Epithelial cell of esophagus (primary cell): ENCODE measurements at regions not wholly inside any gene's neighbourhood (a gene's known extent, or its start where the extent isn't known, plus 50 kb on each side); places are given as distances from the start of the nearest gene placed in this dataset.

Experiments
- DNase-seq: peaks from one replicate; pipeline ENCODE4 v3.0.0; 2010; ENCODE audit warnings: low read depth
- H3K4me3 ChIP-seq: 2 replicates; pipeline ENCODE4 v1.5.1; 2011; ENCODE audit warnings: mild to moderate bottlenecking, low read length, control low read depth
- CTCF ChIP-seq: IDR thresholded peaks from 2 replicates; pipeline ENCODE4 v1.5.1; 2011; ENCODE audit warnings: low read depth, mild to moderate bottlenecking, low read length, control low read depth, inconsistent platforms; ENCODE audit not compliant: insufficient read depth; ENCODE audit errors: missing control alignments

- TF ChIP-seq CTCF: no peak
- H3K4me3 ChIP-seq: no peak overlapping the region
- DNase-seq: no peak
Measured at GRCh38 chr2:118604371-118604770, 243.1 kb downstream of the EN1 start.

- TF ChIP-seq CTCF: no peak
- H3K4me3 ChIP-seq: no peak overlapping the region
- DNase-seq: no peak
Measured at GRCh38 chr2:118599141-118599540, 248.3 kb downstream of the EN1 start.

- no peak for DNase-seq
- no peak for TF ChIP-seq CTCF
- H3K4me3 ChIP-seq: no peak overlapping the region
Measured at GRCh38 chr2:118596620-118597019, 250.8 kb downstream of the EN1 start.

GRCh38 chr2:118593257-118593656 is 254.2 kb downstream of the EN1 start:
- no peak for DNase-seq
- no peak overlapping the region for H3K4me3 ChIP-seq
- TF ChIP-seq CTCF: no peak

GRCh38 chr2:118591223-118591622 is 256.2 kb downstream of the EN1 start:
- no peak for TF ChIP-seq CTCF
- DNase-seq: no peak
- no peak overlapping the region for H3K4me3 ChIP-seq

- TF ChIP-seq CTCF: no peak
- no peak for DNase-seq
- no peak overlapping the region for H3K4me3 ChIP-seq
Measured at GRCh38 chr2:118589721-118590120, 257.7 kb downstream of the EN1 start.

- no peak for DNase-seq
- no peak for TF ChIP-seq CTCF
- no peak overlapping the region for H3K4me3 ChIP-seq
Measured at GRCh38 chr2:118588850-118589249, 258.6 kb downstream of the EN1 start.
